PC-3 (cell line): ENCODE measurements at regions not wholly inside any gene's neighbourhood (a gene's known extent, or its start where the extent isn't known, plus 50 kb on each side); places are given as distances from the start of the nearest gene placed in this dataset.

Experiments used
- CTCF ChIP-seq: fragments of 300-600 bp; sonication (generic); conservative IDR thresholded peaks from 2 replicates; pipeline ENCODE4 v1.5.1; 2017; ENCODE audit warnings: antibody characterized with exemption, low read depth, mild to moderate bottlenecking, low read length
- EZH2phosphoT487 ChIP-seq: fragments of 300-600 bp; sonication (generic); IDR thresholded peaks from 2 replicates; pipeline ENCODE4 v1.6.1; 2018; ENCODE audit warnings: mild to moderate bottlenecking, antibody characterized with exemption, low read length, borderline replicate concordance

- no peak for TF ChIP-seq CTCF
- no peak for TF ChIP-seq EZH2phosphoT487
These were observed 241.7 kb downstream of the SETD4 start for GRCh38 chr21:35818597-35818996.
